Mucosa of stomach (tissue), 1 donor: ENCODE measurements at regions not wholly inside any gene's neighbourhood (a gene's known extent, or its start where the extent isn't known, plus 50 kb on each side); places are given as distances from the start of the nearest gene placed in this dataset.

Source experiments
- H3K27me3 ChIP-seq: one replicate; pipeline ENCODE4 v1.7.0; 2013; ENCODE audit warnings: mild to moderate bottlenecking, low read length; ENCODE audit not compliant: control insufficient read depth, insufficient read depth
- H3K36me3 ChIP-seq: one replicate; pipeline ENCODE4 v1.7.0; 2013; ENCODE audit warnings: low read length; ENCODE audit not compliant: control insufficient read depth, insufficient read depth
- H3K4me1 ChIP-seq: one replicate; pipeline ENCODE4 v1.7.0; 2013; ENCODE audit warnings: mild to moderate bottlenecking, low read length; ENCODE audit not compliant: control insufficient read depth, insufficient read depth
- H3K4me3 ChIP-seq: one replicate; pipeline ENCODE4 v1.7.0; 2013; ENCODE audit warnings: low read length
- H3K9ac ChIP-seq: one replicate; pipeline ENCODE4 v1.7.0; 2013; ENCODE audit warnings: mild to moderate bottlenecking, low read length, moderate library complexity
- H3K9me3 ChIP-seq: one replicate; pipeline ENCODE4 v1.7.0; 2013; ENCODE audit warnings: mild to moderate bottlenecking, low read length, moderate library complexity; ENCODE audit not compliant: control insufficient read depth
- donor health status: Pancreatic carcinoma.

DNA sequence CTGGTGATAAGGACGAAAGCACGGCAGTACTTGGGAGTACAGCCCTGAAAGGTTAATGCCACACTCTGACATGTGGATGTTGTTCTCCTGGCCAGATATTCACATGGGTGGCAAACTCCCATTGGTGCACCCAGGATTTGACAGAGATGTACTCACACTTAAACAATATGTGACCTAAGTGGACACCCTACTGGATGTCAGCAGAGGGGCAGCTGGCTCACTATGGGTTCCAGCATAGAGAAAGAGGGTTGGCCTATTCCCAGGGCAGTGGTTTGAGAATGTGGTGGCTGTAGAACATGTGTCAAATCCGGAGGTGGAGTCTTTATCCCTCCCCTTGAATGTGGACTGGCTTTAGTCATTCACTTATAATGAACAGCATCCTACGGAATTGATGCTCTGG lies 333.2 kb downstream of the DHX35 start:
- Histone ChIP-seq H3K9me3 (no peaks in the 10 kb centered on the region), H3K4me1 (no peaks in the 10 kb centered on the region), H3K36me3 (no peaks in the 10 kb centered on the region), H3K27me3 (no peaks in the 10 kb centered on the region), H3K9ac (no peak overlapping the region), H3K4me3 (no peak overlapping the region)

DNA sequence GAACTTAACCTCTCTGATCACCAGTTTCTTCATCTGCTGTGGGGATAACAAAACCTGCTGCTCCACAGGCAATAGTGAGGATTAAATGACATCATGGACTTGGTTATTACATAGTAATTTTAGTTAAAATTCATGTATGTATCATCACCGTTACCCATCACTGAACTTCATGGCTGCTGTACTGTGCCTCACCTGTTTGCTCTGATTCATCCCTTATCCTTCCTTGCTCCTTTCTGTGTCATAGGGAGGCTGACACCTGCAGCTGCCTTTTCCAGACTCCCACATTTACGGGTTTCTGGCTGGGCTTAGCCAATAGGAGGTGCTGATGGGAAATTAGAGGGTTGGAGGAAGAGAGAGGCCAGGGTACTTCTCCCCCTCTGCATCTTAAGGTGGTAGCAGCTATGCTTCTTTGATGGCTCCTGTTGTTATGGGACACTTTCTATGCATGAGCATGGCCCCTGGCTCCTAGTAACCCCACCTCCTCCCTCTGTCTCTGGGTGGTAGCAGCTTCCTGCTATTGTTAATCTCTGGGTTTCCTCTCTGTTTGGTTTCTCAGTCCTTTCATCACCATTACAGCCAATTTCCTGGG lies 332.1 kb downstream of the DHX35 start:
- no peaks in the 10 kb centered on the region for H3K4me1 ChIP-seq
- H3K36me3 ChIP-seq: no peaks in the 10 kb centered on the region
- peaks cover under 1% of the 10 kb centered on the region for H3K9me3 ChIP-seq
- H3K9ac ChIP-seq: no peak overlapping the region
- no peak overlapping the region for H3K4me3 ChIP-seq
- no peaks in the 10 kb centered on the region for H3K27me3 ChIP-seq

DNA sequence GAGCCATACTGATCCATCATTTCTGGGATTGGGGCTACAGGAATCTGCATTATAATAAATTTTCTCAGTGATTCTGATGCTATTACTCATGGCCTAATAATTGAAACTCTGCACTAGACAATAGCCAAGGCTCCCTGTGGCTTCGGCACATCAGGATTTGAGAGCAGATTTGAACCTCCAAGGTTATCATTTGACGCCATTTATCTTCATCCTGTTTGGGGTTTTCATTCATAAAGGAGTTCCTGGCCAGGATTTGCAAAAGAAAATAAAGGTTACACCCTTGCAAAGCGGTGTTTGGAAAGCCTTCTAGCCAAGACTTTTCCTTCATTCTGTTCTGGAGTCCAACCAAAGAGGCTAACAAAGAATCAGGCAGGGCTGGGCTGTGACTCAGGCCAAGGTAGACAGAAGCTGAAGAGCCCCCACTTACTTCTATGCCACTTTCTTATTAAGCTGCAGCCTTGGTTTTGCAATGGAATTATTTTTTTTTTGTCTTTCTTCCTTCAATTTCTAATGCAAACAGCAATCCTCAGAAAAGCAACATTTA lies 330.1 kb downstream of the DHX35 start:
- H3K4me3 ChIP-seq: no peak overlapping the region
- no peaks in the 10 kb centered on the region for H3K27me3 ChIP-seq

DNA sequence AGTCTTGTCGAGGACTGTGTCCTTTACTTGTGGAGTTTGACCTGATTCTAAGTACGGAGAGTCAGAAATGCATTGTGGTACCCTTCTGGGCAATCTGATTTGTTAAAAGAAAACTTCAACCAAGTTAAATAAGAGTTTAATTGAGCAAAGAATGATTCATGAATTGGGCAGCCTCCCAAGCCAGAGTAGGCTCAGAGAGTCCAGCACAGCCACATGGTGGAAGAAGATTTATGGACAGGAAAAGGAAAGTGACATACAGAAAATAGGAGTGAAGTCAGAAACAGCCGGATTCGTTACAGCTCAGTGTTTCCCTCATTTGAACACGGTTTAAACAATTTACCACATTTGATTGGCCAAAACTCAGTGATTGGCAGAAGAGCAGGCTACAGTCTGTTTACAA lies 329.2 kb downstream of the DHX35 start:
- H3K36me3 ChIP-seq: no peaks in the 10 kb centered on the region
- no peak overlapping the region for H3K9ac ChIP-seq
- no peaks in the 10 kb centered on the region for H3K27me3 ChIP-seq
- peaks cover 3% of the 10 kb centered on the region for H3K9me3 ChIP-seq
- H3K4me3 ChIP-seq: no peak overlapping the region
- H3K4me1 ChIP-seq: no peaks in the 10 kb centered on the region

More for the DNA sequence above, 330.1 kb downstream of the DHX35 start:
- H3K9me3 ChIP-seq: peaks cover 3% of the 10 kb centered on the region
- no peak overlapping the region for H3K9ac ChIP-seq
- no peaks in the 10 kb centered on the region for H3K36me3 ChIP-seq
- no peaks in the 10 kb centered on the region for H3K4me1 ChIP-seq

DNA sequence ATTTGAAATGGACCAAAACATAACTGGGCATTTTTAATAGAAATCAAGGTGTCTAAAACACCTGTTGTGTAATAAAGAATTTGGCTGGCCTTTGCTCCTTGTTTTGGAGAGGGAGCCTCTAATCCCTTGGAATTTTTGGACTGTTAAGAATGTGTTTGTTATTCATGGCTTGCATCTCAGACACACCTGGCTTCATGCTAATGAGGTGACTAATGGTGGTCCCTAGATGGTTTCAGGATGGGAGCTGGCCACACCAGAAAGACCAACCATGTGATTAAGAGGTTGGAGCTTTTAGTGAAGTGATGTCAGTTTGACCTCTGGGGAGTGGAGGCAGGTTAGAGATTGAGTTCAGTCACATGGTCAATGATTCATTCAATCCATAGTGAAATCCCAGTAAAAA lies 328.4 kb downstream of the DHX35 start:
- Histone ChIP-seq H3K36me3 (no peaks in the 10 kb centered on the region), H3K9ac (no peak overlapping the region), H3K4me1 (no peaks in the 10 kb centered on the region), H3K27me3 (no peaks in the 10 kb centered on the region), H3K9me3 (peaks cover 3% of the 10 kb centered on the region), H3K4me3 (no peak overlapping the region)

DNA sequence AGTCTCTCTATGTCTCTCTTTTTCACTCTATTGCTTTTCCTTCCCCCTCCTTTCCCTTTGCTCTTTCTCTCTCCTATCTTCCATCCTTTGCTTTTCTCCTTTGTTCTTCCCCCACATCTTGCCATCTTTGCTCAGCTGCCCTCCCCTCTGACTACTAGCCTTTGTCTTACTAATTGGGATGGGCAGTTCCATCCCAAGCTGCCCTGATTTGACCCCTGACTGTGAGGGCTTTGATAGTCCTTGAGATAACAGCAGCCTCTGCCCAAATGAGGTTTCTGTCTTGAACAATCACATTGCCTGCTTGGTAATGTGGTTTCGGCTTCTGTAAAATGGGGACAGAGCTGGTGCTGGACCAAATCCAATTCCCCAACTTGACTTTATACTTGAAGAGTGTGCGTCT lies 327.7 kb downstream of the DHX35 start:
- peaks cover 3% of the 10 kb centered on the region for H3K9me3 ChIP-seq
- H3K4me3 ChIP-seq: no peak overlapping the region
- no peaks in the 10 kb centered on the region for H3K36me3 ChIP-seq
- H3K27me3 ChIP-seq: no peaks in the 10 kb centered on the region
- H3K4me1 ChIP-seq: no peaks in the 10 kb centered on the region
- H3K9ac ChIP-seq: no peak overlapping the region

DNA sequence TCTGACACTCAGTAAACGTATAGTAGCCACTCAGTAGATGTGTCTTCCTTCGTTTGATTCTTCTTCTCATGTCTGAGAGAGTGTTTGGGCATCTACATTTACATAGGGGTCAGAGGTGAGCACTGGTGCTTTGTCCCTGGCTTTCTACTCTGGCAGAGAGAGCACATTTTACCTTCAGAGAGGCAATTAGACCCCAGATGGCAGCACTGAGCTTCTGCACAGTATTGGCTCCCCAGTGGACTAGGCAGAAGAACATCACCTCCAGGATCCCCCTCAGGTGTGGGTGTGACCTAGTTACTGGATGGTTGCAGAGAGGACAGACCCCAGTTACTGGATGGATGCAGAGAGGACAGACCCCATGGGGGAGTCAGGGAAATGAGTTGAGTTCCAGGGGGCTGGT lies 327.2 kb downstream of the DHX35 start:
- Histone ChIP-seq H3K27me3 (no peaks in the 10 kb centered on the region), H3K9me3 (peaks cover 3% of the 10 kb centered on the region), H3K4me1 (no peaks in the 10 kb centered on the region), H3K4me3 (no peak overlapping the region), H3K9ac (no peak overlapping the region), H3K36me3 (no peaks in the 10 kb centered on the region)

DNA sequence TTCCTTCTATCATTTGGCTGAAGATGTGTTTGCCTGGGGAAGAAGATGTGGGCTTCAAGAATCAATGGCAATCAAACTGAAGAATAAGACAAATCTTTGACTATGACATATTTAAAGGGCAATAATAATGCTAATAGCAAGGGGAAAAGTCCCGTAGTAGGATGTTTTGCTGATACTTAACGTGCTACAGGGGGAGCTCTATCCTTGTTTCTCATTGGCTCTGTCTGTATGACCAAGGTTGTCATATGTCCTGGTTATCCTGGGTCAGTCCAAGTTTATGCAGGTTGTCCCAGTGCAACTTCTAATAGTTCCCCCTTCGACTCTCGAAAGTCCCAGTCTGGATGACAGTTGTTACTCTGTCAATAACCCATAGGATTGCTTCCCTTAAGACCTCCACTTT lies 321.3 kb downstream of the DHX35 start:
- H3K36me3 ChIP-seq: no peaks in the 10 kb centered on the region
- no peak overlapping the region for H3K9ac ChIP-seq
- no peaks in the 10 kb centered on the region for H3K27me3 ChIP-seq
- H3K9me3 ChIP-seq: no peaks in the 10 kb centered on the region
- H3K4me1 ChIP-seq: no peaks in the 10 kb centered on the region
- H3K4me3 ChIP-seq: no peak overlapping the region

DNA sequence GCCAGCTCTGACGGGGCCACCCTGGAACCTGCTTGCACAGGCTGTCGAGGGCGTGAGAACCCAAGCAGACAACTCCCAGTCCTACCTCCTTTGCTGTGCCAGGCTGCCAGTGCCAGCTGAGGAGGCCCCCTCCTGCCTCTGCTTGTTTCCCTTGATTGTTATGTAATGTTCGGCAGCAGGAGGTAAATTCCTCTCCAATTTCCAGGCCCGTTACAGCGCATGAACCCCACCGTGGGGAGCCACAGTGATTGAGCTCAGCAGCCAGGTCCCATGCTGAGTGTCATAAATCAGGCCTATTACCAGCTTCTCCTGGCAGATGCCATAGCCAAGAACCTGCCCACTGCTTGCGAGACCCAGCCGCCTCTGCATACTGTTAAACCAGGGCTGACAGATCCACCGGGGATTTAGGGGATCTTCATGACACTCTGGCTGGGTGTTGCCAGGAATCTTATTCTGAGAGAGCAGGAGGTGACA lies 320.5 kb downstream of the DHX35 start:
- Histone ChIP-seq H3K9me3 (no peaks in the 10 kb centered on the region), H3K4me3 (no peak overlapping the region)

DNA sequence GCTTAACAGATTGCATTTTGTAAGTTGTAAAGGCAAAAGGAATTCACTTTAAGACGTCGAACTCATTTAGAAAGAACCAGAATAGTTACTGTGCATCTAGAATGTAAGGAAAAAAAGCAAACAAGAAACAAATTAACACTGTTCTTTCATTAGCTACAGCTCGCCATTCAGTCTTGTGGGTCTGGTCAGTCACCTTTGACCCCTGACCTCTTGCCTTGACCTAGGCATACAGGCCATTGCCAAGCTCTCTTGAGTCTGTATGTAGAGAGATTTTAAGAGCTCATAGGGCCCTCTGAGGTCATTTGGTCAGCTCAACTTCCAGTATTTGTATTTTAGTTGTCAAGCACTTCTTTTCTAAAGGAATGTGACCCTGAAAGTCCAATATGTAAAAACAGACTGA lies 318.7 kb downstream of the DHX35 start:
- Histone ChIP-seq H3K9ac (no peak overlapping the region), H3K4me1 (no peaks in the 10 kb centered on the region), H3K4me3 (no peak overlapping the region), H3K9me3 (no peaks in the 10 kb centered on the region), H3K27me3 (no peaks in the 10 kb centered on the region), H3K36me3 (no peaks in the 10 kb centered on the region)

More for the DNA sequence above, 320.5 kb downstream of the DHX35 start:
- Histone ChIP-seq H3K36me3 (no peaks in the 10 kb centered on the region), H3K4me1 (no peaks in the 10 kb centered on the region), H3K9ac (no peak overlapping the region), H3K27me3 (no peaks in the 10 kb centered on the region)

DNA sequence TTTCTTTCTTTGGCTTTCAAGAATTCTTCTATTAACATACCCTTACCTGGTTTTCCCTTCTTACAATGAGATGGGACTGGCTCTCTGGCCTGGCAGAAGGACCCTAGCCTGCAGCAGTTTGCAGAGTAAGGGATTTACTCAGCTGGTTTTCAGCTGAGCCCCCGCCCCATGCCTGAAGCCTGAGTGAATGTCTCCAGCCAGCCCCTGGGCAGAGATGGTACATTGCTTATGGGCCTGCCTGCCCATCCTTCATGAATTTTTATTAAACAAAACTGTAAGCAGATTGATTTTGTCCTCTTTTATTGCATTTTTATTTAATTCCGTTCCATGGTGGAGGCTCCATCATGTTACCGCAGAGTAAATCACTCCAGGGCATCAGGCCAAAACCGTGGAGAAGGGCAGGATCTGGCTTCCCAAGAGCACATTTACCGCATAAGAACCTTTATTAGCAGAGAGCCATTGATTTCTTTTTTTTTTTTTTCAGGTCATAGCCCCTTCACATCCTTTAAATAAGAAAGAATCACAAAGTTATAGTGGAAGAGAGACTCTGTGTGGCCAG lies 316.2 kb downstream of the DHX35 start:
- no peaks in the 10 kb centered on the region for H3K36me3 ChIP-seq
- H3K9ac ChIP-seq: no peak overlapping the region
- no peaks in the 10 kb centered on the region for H3K9me3 ChIP-seq
- no peaks in the 10 kb centered on the region for H3K4me1 ChIP-seq
- no peaks in the 10 kb centered on the region for H3K27me3 ChIP-seq
- no peak overlapping the region for H3K4me3 ChIP-seq

DNA sequence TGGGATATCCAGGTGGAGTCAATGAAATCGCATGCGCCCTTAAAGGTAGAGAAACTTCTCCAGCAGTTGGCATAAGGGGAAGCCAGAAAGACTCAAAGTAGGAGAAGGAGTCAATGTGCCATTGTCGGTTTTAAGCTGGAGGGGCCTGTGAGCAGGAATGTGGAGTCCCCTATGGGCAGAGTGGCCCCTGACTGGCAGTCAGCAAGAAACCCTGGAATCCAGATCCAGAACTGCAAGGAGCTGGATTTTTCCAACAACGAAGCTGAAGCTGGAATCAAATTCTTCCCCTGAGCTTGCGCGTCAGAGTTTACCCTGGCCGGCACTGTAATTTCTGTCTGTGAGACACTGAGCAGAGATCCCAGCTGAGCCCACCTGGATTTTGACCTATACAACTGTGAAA lies 315.0 kb downstream of the DHX35 start:
- no peaks in the 10 kb centered on the region for H3K4me1 ChIP-seq
- H3K4me3 ChIP-seq: no peak overlapping the region
- no peaks in the 10 kb centered on the region for H3K27me3 ChIP-seq
- no peaks in the 10 kb centered on the region for H3K9me3 ChIP-seq
- H3K9ac ChIP-seq: no peak overlapping the region
- no peaks in the 10 kb centered on the region for H3K36me3 ChIP-seq
